Tibial artery (tissue), 4 donors: ENCODE measurements at regions not wholly inside any gene's neighbourhood (a gene's known extent, or its start where the extent isn't known, plus 50 kb on each side); places are given as distances from the start of the nearest gene placed in this dataset.

Experiments
- DNase-seq, 2 donors: peaks; one replicate each; pipeline ENCODE4 v3.0.0-alpha.2; 2019
- H3K27ac ChIP-seq, 2 donors: fragments of 200-600 bp; sonication (generic) in 1 of 2; 1 replicate in 1 of 2; 2 replicates in 1 of 2; pipeline ENCODE4 v1.5.1; 2018 to 2019; ENCODE audit warnings: mild to moderate bottlenecking in 1 of 2
- H3K27me3 ChIP-seq, 2 donors: fragments of 200-600 bp; sonication (generic) in 1 of 2; one replicate each; pipeline versions ENCODE4 v1.5.1 to v1.6.0; 2016 to 2019
- H3K36me3 ChIP-seq, 3 donors: fragments of 200-600 bp; sonication (generic) in 2 of 3; one replicate each; pipeline ENCODE4 v1.5.1; 2016 to 2019; ENCODE audit warnings: mild to moderate bottlenecking in 2 of 3
- H3K4me1 ChIP-seq, 4 donors: fragments of 200-600 bp; sonication (generic) in 2 of 4; 1 replicate in 3 of 4; 2 replicates in 1 of 4; pipeline ENCODE4 v1.5.1; 2016 to 2019
- H3K4me3 ChIP-seq, 2 donors: fragments of 200-600 bp; sonication (generic) in 1 of 2; 1 replicate in 1 of 2; 2 replicates in 1 of 2; pipeline ENCODE4 v1.5.1; 2018 to 2019; ENCODE audit warnings: mild to moderate bottlenecking in 2 of 2
- H3K9me3 ChIP-seq, 3 donors: fragments of 200-600 bp; sonication (generic) in 1 of 3; one replicate each; pipeline ENCODE4 v1.5.1; 2016 to 2019
- intact Hi-C: fragments of 100-400 bp; cut with DNase I; formaldehyde crosslinking; loops from one replicate; pipeline ENCODE4 v1.15.0; 2023; ENCODE audit warnings: low total_unique reads
- TF ChIP-seq, protein P1 (sequence below), 2 experiments: fragments of 200-600 bp in 1 of 2; fragments of 450-650 bp in 1 of 2; IDR thresholded peaks; one replicate each; pipeline ENCODE4 v1.5.1; 2017 to 2019; ENCODE audit warnings: antibody characterized with exemption in 2 of 2, mild to moderate bottlenecking in 1 of 2, moderate library complexity in 1 of 2

DNA sequence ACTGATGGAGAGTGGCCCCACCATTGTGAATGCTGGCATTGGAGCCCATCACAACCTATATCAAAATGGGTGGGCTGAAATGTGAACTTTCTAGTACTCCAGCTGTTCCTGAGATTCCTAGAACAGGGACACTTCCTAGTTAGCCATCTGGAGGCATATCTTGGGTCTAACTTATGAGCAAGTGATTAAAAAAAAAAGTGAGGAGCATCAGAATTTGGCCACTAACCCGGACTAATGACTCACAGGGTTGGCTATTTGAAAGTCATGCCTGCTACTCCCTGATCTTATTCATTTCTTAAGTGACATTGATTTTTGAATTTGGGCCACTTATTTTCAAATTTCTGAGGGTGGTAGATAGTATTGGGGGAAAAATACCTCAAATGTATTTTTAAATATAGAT is 216.6 kb downstream of the HRH4 start:
- H3K27me3 ChIP-seq: no peaks in the 10 kb centered on the region
- DNase-seq: no peak
- H3K36me3 ChIP-seq: no peaks in the 10 kb centered on the region
- H3K4me3 ChIP-seq: no peak overlapping the region
- intact Hi-C loops: no loop called here
- H3K9me3 ChIP-seq: peaks cover 0 to 6% (median 0%) of the 10 kb centered on the region in 3 donors
- no peak overlapping the region for H3K27ac ChIP-seq
- no peaks in the 10 kb centered on the region for H3K4me1 ChIP-seq
- TF ChIP-seq, protein P1, sequence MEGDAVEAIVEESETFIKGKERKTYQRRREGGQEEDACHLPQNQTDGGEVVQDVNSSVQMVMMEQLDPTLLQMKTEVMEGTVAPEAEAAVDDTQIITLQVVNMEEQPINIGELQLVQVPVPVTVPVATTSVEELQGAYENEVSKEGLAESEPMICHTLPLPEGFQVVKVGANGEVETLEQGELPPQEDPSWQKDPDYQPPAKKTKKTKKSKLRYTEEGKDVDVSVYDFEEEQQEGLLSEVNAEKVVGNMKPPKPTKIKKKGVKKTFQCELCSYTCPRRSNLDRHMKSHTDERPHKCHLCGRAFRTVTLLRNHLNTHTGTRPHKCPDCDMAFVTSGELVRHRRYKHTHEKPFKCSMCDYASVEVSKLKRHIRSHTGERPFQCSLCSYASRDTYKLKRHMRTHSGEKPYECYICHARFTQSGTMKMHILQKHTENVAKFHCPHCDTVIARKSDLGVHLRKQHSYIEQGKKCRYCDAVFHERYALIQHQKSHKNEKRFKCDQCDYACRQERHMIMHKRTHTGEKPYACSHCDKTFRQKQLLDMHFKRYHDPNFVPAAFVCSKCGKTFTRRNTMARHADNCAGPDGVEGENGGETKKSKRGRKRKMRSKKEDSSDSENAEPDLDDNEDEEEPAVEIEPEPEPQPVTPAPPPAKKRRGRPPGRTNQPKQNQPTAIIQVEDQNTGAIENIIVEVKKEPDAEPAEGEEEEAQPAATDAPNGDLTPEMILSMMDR (IDR thresholded peaks at IDR 0.05): no peak

DNA sequence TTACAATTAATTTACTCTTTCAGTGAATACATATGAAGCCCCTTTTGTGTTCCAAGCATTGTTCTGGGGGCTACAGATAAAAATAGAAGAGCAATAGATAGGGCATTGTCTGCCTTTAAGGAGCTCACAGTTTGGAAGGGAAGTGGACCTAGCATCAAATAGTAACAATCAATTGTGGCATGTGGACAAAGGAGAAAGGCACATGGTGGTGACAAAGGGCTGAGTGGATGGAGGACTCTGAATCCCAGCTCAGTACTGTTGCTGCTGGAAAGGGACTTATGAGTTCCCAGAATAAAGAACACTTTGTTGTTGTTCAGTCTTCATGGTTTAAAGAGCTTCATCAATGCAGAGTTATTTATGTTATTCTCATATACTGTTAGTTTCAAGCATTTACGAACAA is 217.7 kb downstream of the HRH4 start:
- TF ChIP-seq, protein P1 (IDR thresholded peaks at IDR 0.05): no peak
- intact Hi-C loops: no loop called here
- Histone ChIP-seq H3K27ac (no peak overlapping the region), H3K27me3 (no peaks in the 10 kb centered on the region), H3K4me3 (no peak overlapping the region), H3K36me3 (no peaks in the 10 kb centered on the region), H3K4me1 (no peaks in the 10 kb centered on the region), H3K9me3 (peaks cover 0 to 6% (median 0%) of the 10 kb centered on the region in 3 donors)
- DNase-seq: no peak

DNA sequence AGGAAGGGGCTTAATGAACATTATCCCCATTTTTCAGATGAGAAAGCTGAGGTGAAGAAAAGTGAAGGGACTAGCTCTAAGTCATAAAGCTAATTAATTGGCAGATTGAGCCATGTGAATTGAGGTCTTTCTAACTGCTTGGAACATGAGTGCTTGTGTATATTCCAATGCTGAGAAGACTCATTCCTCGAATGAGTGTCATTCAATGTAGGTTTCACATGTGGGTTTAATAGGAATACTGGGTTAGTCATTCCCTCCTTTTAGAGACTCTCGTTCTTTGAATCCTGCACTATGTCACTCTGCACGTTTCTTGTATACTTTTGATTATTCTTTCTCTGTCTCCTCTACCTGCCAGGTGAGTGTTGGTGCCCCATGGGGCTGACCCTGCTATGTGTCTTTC is 218.2 kb downstream of the HRH4 start:
- TF ChIP-seq, protein P1 (IDR thresholded peaks at IDR 0.05): no peak
- DNase-seq: no peak
- Histone ChIP-seq H3K36me3 (no peaks in the 10 kb centered on the region), H3K4me3 (no peak overlapping the region), H3K27me3 (no peaks in the 10 kb centered on the region), H3K27ac (no peak overlapping the region), H3K4me1 (no peaks in the 10 kb centered on the region), H3K9me3 (peaks cover 0 to 6% (median 0%) of the 10 kb centered on the region in 3 donors)
- intact Hi-C loops: no loop called here

DNA sequence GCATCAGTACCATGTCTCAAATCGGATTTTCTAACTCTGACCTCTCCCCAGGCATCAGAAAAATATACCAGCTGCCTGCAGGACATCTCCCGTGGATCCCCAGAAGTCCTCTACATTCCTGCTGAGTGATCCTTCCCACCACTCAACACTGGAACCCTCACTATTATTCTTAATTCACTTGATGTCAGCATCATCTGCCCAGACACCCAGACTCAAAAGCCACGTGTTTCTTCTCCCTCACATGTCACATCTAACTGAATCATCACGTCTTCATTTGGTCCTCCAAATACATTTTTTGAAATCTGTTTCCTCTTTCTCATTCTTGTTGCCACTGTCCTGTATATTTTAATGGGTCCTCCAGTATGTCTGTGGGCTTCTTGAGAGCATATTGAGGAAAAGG is 218.6 kb downstream of the HRH4 start:
- DNase-seq: no peak

DNA sequence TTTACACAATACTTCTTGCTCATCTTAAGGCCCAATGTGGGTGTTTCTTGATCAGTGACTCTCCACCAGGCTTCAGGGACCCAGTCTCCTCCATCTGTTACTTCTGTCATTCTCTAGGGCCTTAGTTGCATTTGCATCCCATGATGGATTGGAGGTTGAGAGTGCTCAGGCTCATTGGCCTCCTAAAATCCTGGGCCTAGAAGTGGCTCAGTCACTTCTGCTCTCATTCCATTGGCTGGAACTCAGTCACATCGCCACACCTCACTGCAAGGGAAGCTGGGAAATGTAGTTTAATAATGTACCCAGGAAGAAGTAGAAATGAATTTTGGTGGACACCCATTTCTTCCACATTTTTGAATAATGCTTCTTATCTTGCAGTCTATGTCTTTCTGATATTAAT is 223.5 kb downstream of the HRH4 start:
- H3K4me3 ChIP-seq: no peak overlapping the region
- H3K27ac ChIP-seq: no peak overlapping the region
- intact Hi-C loops: no loop called here
- DNase-seq: no peak
- TF ChIP-seq, protein P1 (IDR thresholded peaks at IDR 0.05): no peak
- H3K9me3 ChIP-seq: peaks cover 0 to 6% (median 0%) of the 10 kb centered on the region in 3 donors
- H3K4me1 ChIP-seq: no peaks in the 10 kb centered on the region
- H3K27me3 ChIP-seq: no peaks in the 10 kb centered on the region
- no peaks in the 10 kb centered on the region for H3K36me3 ChIP-seq

More for the DNA sequence above, 218.6 kb downstream of the HRH4 start:
- H3K27me3 ChIP-seq: no peaks in the 10 kb centered on the region
- no peak overlapping the region for H3K4me3 ChIP-seq
- no peaks in the 10 kb centered on the region for H3K4me1 ChIP-seq
- H3K36me3 ChIP-seq: no peaks in the 10 kb centered on the region
- H3K27ac ChIP-seq: no peak overlapping the region
- TF ChIP-seq, protein P1 (IDR thresholded peaks at IDR 0.05): no peak
- H3K9me3 ChIP-seq: peaks cover 0 to 6% (median 0%) of the 10 kb centered on the region in 3 donors
- intact Hi-C loops: no loop called here
